GM12874 (cell line): ENCODE measurements at regions not wholly inside any gene's neighbourhood (a gene's known extent, or its start where the extent isn't known, plus 50 kb on each side); places are given as distances from the start of the nearest gene placed in this dataset.

Source experiments
- TF ChIP-seq, protein P1 (sequence below): IDR thresholded peaks from 2 replicates; pipeline ENCODE4 v1.5.1; 2011; ENCODE audit warnings: low read depth, mild to moderate bottlenecking, control low read depth, low read length, moderate library complexity; ENCODE audit not compliant: insufficient read depth

DNA sequence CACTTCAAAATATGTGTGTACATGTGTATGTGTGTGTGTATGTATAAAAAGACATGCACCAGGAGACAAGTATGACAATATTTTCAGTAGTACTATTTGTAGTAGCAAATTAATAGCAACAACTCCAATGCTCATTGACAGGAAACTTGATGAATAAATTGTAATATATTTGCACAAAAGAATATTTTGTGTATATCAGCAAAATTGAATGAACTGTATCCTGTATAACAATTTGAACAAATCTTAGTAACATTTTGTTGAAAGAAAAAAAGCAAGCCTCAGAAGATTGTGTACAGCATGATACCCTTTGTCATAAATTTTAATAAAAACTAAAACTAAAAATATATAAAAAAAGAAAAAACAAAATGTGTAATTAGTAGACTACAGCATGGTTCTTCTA lies 1367.3 kb upstream of the TMEFF2 start:
- TF ChIP-seq, protein P1, sequence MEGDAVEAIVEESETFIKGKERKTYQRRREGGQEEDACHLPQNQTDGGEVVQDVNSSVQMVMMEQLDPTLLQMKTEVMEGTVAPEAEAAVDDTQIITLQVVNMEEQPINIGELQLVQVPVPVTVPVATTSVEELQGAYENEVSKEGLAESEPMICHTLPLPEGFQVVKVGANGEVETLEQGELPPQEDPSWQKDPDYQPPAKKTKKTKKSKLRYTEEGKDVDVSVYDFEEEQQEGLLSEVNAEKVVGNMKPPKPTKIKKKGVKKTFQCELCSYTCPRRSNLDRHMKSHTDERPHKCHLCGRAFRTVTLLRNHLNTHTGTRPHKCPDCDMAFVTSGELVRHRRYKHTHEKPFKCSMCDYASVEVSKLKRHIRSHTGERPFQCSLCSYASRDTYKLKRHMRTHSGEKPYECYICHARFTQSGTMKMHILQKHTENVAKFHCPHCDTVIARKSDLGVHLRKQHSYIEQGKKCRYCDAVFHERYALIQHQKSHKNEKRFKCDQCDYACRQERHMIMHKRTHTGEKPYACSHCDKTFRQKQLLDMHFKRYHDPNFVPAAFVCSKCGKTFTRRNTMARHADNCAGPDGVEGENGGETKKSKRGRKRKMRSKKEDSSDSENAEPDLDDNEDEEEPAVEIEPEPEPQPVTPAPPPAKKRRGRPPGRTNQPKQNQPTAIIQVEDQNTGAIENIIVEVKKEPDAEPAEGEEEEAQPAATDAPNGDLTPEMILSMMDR = no peak

GRCh38 chr2:193561054-193561453 lies 1366.3 kb upstream of the TMEFF2 start:
- TF ChIP-seq, protein P1 = no peak

DNA sequence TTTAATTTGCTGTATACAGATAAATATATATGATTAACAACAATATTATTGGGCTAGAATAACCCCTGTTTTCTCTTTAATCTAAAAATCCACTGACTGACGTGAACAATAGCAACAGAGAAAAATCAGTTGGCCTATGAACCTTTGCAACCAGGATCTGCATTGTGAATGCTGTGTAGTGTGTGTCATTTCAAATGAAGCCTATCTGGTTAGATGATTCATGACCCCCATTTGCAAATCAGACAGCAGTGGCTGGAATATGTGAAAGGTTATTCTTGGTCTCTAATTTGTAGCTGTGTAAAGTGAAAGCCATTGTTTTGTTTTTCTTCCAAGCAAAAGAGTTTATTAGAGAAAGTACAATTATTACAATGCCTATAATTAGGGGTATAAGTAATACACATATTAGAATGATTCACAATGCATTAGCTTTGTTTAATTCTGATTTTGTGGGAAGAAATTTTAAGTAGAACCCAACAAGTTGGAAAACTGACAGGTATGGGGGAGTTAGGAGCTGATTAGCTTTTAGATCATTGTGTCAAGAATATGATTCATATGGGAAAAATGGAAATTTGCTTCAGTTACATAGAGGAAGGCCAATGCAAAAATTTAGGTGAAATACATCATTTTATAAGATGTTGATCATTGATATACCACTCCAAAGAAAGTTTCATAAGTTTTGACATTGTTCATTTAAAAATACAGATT lies 1362.2 kb upstream of the TMEFF2 start:
- TF ChIP-seq, protein P1 = no peak

DNA sequence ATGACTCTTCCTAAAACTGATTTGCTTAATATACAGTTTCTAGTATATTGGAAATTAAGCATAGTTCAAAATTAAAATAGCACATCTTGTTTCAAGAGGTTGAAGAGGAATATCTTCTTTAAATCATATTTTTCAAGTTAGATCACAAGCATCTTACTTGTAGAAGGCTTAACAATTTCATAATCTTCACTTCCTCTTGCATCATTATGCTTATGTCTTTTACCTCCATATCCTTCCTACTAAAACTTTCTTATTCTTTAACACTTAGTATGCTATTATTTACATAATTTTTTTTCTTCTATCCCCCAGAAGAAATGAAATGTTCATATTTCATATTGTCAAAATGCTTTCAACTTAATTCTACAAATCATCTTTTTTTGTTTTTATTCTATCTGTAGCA lies 1354.9 kb upstream of the TMEFF2 start:
- TF ChIP-seq, protein P1 = no peak

- TF ChIP-seq, protein P1 = no peak
Measured at GRCh38 chr2:193542762-193543161, 1348.0 kb upstream of the TMEFF2 start.

GRCh38 chr2:193539188-193539587 lies 1344.5 kb upstream of the TMEFF2 start:
- TF ChIP-seq, protein P1 = no peak

GRCh38 chr2:193538061-193538460 lies 1343.3 kb upstream of the TMEFF2 start:
- TF ChIP-seq, protein P1 = no peak
